COLO829 (cell line): ENCODE measurements at regions not wholly inside any gene's neighbourhood (a gene's known extent, or its start where the extent isn't known, plus 50 kb on each side); places are given as distances from the start of the nearest gene placed in this dataset.
"Not testable (repeated sequence)": the region's sequence is repeated elsewhere in the genome, so short reads cannot be mapped to it uniquely, and the experiment has no call there.

ENCODE experiments used
- DNase-seq: peaks from one replicate; pipeline ENCODE4 v3.0.0; 2012; ENCODE audit warnings: low spot score

DNA sequence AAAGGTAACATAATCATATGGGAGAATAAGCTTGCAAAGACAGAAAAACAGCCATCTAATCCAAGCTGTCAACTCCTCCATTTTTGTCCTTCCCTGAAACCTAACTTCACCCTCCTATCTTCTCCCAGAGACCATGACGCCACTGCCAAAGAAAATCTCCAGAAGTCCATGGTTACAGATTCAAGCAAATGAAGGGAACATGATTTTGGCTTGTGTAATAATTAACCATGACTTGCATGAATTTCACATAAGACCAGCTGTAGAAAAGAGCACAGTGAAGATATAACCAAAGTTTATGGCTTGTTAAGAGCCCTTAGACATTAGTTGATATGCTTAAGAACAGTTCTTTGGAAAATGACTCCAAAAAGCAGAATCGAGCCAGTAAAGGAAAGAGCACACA lies 342.1 kb upstream of the NRSN1 start:
- no peak for DNase-seq

DNA sequence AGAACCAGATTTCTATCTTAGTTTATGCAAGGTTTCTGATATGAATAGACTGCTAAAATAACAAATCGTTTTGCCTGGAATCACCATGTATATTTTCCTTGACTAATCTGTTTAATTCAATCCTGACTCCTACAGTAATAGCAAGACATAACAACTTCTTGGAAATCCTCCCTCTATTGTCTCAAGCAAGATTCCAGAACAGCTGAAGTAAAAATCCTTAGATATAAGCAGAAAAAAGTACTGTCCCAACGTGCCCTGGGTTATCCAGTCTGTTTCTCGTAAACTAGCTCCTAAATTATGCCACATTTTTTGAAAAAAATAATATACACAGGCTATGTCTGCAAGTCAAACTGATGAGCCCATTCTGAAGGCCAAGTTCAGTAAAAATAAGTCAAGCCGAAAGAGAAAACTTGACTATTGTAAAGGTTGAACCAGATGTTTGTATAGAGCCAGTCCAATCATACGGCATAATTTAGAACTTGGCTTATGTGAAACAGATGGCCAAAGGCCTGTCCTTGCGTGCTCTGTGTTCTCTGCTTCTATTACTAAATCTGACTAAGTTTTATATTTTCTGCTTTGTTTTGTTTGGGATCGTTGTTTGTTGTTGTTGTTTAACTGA lies 341.6 kb upstream of the NRSN1 start:
- no peak for DNase-seq

DNA sequence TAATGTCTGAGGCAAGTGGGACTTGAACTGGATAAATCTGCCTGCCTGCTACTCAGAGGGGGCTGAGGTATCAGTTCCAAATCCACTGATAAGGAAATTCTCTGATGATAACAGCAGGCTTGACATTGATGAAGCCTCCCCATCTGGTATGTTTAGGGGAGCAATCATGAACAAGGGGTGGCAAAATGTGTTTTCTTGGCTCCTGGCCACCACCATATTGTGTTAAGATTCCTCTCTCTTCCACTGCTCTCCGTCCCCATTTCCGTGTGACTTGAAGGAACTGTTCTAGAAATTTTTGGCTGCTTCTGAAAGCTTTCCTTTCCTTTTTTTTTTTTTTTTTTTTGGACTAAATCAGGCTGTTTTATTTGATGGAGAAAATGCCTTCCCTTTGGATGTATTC lies 335.3 kb upstream of the NRSN1 start:
- DNase-seq: no peak

DNA sequence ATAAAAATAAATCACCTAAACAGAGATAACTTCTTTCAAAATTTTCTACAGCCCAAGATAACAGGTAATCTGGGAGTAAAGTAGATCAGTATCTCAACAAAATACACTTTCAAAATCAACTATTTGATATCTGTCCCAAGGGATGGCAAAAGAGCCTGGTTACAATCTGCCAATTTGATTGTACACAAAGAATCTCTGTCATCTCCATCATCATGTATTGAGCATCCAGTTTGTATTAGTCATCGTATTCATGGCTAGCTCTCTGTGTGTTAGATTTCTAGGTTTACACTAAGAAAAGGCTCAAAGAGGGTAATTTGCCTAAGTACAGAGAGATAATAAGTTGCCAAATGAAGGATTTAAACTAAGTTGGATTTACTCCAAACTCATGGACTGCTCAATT lies 329.0 kb upstream of the NRSN1 start:
- DNase-seq: peak; percentile 95

DNA sequence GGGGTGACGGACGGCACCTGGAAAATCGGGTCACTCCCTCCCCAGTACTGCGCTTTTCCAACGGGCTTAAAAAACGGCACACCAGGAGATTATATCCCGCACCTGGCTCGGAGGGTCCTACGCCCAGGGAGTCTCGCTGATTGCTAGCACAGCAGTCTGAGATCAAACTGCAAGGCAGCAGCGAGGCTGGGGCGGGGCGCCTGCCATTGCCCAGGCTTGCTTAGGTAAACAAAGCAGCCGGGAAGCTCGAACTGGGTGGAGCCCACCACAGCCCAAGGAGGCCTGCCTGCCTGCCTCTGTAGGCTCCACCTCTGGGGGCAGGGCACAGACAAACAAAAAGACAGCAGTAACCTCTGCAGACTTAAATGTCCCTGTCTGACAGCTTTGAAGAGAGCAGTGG lies 321.7 kb upstream of the NRSN1 start:
- not testable (repeated sequence) for DNase-seq

DNA sequence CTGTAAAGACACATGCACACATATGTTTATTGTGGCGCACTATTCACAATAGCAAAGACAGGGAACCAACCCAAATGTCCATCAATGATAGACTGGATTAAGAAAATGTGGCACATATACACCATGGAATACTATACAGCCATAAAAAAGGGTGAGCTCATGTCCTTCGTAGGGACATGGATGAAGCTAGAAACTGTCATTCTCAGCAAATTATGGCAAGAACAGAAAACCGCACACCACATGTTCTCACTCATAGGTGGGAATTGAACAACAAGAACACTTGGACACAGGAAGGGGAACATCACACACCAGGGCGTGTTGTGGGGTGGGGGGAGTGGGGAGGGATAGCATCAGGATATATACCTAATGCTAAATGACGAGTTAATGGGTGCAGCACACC lies 304.9 kb upstream of the NRSN1 start:
- DNase-seq: not testable (repeated sequence)

DNA sequence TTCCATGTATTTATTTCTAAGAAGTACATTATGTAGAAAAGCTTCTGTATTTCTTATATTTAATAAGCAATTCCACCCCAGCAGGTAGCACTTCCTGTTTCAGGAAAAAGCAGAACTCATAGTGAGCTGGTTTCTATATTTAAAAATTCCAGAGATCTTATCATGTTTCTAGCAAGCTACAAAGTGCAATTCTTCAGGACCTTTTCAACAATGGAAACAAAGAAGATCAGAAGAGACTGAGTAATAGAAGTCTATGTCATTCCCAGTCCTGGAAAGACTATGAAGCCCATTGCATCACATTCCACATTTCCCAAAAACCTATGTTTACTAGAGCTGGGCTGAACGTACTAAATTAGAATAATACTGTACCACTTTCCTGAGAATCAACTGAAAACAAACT lies 302.6 kb upstream of the NRSN1 start:
- DNase-seq: peak; percentile 28

DNA sequence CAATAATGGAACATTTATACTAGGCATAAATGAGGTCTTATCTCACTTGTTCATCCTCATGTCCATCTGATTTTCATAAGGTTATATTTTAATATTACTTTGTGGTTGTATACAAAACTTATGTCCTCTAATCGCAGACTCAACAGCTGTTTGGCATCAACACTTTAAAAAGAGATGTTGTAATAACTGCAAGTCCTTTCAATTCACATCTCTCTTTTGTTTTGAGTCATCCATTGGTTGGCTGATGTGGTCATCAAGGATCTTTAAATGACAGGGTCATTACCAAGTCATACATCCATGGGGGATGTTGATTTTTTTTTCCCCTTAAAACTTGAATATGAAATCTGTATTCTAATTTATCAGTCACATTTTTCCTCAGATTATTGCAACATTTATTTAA lies 299.4 kb upstream of the NRSN1 start:
- DNase-seq: no peak

DNA sequence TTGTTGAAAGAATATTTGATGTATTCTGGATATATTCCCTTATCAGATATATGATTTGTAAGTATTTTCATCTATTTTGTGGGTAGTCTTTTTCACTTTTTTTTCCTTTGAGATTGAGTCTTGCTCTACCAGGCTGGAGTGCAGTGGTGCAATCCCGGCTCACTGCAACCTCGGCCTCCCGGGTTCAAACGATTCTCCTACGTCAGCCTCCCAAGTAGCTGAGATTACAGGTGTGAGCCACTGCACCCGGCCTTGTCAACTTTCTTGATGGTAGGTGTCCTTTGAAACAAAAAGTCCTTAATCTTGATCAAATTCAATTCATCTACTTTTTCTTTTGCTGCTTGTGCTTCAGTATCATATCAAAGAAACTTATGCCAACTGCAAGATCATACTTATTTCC lies 297.2 kb upstream of the NRSN1 start:
- DNase-seq: no peak

DNA sequence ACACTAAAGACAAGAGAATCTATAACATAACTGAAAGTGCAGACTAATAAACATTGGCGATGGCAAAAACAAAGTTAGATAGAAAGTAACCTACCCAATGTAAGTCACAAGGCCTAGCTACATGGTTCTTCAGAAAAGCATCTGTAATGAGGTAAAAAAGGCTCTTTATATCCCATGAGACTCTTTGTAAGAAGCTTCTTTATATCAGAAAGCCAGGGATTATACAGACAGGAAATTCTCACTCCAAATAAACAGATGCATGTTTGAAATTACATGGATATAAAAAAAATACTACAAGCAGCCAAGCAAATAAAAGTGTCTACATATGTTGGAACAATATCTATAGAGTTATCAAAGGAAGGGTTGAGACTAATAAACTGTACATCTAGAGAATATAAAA lies 284.9 kb upstream of the NRSN1 start:
- peak; percentile 50 for DNase-seq

DNA sequence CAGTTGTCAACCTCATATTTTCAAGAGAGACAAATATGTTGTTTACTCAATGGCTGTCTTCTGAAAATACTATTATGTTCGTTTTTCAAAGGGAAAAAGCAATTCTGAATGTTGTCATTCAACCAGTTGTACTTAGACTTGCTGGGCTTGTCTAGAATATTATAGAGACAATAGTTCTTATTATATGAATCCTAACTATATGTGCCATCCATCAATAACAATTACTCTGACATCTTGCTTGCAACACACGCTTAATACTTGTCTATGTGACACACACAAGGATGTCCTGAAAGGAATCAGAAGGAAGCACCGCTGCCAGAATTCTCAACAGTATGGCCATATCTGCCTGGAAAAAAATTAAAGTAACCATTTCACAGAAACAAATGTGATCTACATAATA lies 283.3 kb upstream of the NRSN1 start:
- no peak for DNase-seq

DNA sequence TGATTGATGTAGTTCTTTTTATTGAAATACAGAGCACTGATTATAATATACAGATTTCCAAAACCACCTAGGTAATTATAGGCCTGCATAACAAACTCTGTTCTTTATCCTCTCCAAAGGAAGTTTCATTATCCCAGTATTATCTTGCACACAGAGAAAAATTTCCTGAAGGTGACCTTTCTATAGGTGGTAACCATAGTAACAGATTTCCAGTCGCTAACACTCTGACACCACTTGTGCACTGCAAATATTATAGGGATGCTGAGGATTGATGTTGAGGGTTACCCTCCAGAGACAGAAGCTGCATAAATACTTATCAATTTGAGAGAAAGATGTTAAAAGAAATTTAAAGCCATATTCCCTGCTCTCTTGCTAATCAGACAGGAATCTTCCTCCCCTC lies 274.5 kb upstream of the NRSN1 start:
- DNase-seq: no peak

DNA sequence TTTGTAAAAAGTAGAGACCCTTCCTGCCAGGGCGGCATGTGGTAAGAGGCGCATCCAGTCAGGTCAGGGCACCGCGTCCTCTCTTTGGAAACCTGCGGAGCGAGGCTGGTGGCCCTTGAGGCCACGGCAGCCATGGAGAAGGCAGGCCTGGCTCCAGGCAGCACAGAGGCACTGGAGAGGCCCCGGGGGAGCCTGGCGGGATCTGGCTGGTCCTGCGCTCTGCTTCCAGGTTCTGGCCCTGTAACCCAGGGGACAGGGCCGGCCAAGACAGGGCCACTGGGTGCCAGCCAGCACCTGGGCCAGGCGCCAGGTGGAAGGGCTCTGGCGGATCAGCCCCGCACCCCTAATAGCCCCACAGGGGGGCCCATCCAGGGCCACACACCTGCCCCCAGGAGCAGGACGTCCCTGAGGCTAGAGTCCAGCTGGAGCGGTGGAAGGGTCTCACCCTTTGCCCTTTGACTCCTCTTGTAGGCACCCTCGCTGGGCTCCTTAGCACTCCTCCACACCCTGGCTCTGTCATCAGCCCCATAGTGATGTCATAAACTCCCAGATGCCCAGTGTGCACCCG lies 272.4 kb upstream of the NRSN1 start:
- DNase-seq: not testable (repeated sequence)

DNA sequence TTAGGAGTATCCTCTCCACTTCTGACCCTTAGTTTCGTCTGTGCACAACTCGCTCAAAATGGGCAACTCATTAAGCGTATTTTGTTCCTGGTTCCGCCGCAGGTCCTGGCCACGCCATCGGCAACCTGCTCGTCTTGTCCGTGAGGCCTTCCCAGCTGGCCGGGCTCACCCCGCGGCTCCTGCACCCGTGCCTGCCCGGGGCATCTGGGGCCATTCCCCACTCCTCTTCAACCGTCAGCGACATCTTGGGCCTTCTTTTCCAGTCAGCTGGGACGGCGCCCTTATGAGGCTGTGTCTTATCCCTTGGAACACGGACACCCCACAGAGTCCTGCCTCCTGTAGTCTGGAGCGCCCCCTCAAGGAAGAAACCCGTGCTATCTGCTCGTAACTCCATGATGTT lies 271.9 kb upstream of the NRSN1 start:
- not testable (repeated sequence) for DNase-seq

DNA sequence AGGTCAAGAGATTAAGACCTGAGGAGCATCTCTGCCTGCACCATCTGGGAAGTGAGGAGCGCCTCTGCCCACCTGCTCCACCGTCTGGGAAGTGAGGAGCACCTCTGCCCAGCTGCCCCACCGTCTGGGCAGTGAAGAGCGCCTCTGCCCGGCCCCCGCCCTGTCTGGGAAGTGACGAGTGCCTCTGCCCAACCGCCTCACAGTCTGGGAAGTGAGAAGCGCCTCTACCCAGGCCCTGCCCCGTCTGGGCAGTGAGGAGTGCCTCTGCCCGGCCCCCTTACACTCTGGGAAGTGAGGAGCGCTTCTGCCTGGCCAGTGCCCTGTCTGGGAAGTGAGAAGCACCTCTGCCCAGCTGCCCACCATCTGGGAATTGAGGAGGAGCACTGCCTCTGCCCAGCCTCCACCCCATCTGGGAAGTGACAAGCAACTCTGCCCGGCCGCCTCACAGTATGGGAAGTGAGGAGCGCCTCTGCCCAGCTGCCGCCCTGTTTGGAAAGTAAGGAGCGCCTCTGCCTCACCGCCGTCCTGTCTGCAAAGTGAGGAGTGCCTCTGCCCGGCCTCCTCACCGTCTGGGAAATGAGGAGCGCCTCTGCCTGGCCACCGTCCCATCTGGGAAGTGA lies 270.4 kb upstream of the NRSN1 start:
- DNase-seq: no peak

DNA sequence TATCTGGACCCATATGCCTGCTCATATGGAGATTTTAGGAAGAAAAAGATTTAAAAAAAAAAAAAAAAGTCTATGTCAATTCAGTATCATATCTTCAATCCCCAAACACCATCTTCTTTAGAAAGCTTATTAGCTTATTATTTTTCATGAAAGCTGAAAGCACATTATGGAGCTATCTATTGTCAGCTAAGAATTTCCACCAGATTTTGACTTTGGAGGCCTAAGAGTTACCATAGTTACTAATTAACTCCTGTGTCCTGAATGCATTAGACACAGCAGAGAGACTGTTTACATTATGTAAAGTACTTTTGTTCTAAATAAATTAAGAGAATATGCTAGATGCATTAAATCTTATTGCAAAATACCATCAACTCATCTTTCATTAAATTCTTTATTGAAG lies 255.5 kb upstream of the NRSN1 start:
- DNase-seq: no peak

DNA sequence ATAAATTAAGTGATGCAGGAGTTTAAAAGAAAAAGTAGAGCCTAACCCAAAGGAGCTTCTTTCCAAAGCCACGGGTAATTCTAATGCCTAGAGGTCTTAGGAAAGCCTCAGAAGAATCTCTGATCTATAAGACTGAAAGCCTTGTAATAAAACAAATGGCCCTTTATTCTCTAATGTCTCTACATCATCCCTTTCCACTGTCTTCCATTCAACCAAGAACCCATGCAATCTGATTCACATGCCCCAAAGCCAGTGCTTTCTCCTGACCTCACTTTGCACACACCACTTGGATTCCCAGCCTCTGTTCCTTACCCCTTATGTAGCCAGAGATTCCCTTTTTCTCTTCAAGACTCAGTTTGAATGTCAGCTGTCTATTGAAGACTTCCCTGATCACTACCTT lies 252.9 kb upstream of the NRSN1 start:
- DNase-seq: peak; percentile 58

DNA sequence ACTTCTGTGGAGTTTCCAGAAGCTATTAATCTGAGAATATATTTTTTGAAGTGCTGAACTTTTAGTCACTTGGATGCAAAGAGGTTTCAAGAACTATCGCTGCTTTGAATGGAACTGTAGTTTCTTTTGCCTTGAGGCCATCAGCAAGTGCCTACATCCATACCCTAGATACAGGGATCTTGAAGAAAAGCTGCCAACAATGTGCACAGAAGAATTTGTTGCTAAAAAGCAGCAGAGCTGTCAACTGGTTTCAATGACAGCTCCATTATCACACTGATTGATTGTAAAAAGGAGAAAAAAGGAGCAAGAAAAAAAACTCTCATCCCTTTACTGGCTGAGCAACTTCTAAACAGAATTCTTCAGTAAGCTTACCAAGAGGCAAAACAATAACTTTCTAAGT lies 251.0 kb upstream of the NRSN1 start:
- DNase-seq: peak; percentile 43

DNA sequence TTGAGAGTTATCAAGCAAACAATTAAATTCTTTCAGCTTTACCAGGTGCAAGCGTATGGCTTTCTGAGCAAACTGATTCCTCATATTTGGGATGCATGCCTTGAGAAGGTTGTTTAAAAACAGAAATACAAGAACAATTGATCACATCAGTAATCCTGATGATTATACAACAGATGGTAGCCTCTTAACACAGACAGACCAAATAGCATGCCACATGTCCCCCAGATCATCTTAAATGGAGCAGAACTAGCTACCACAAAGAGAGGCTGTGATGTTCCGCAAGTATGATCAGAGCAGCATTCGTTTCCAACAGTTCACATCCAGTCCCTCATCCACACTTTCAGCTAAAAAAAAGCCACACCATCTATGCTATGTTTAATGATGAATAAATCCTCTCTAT lies 246.2 kb upstream of the NRSN1 start:
- DNase-seq: no peak

DNA sequence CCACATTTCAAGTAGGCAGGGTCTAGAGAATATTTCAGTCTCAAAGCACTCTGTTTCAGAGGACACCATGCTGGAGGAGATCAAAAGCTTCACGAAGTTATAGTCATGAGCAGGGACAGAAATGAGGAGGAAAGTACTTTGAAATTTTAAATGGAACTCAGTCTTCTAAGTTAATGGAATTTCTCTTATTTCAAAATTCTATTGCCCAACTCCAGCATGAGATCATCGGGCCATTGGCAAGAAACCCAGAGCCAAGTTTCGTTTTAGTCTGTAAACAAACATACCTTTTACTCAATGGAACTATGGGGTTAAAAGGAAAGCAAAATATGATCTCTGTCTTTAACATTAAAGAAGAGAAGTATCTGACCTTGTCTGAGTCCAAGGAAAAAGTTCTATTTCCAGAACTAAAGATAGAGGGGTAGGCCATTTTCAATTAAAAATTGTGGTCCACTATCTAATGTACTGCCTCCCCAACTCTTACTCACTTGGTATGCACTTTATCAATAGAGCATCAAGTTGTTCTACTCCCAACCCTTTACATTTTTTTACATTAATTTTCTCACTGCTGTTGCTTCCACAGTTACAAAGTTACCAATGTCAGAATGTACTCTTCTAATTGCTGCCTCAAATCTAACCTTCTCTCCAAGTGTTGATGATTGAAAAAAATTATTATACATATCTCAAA lies 235.3 kb upstream of the NRSN1 start:
- DNase-seq: no peak

DNA sequence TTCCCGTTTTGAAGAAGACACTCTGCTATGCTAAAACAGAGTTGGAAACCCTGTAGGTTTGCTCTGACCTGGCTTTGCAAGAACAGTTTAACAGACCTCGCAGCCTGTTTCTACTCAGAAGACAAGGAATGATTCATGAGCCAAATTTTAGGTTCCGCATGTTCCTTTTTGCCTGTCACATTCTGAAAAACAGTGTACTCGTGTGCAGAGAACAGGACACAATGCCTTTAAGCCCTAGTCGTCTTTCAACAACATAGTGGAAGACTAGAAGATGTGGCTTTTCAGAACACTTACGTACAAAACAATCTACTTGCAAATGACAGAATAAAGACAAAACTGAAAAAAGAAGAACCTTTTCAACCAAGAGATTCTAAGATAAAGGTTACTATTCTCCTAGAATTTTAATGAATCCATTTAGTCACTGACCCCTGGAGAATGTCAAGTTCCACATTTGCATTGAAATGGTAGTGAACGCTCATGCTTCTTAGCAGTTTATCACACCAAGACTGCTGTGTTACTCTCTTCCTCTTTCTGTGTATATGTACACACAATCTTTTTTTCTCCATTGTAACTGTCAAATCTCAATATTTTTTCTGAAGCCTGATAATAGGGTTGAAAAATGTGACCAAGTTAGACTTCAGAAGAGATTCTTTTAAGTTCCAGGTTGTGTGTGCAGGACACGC lies 220.7 kb upstream of the NRSN1 start:
- DNase-seq: no peak

DNA sequence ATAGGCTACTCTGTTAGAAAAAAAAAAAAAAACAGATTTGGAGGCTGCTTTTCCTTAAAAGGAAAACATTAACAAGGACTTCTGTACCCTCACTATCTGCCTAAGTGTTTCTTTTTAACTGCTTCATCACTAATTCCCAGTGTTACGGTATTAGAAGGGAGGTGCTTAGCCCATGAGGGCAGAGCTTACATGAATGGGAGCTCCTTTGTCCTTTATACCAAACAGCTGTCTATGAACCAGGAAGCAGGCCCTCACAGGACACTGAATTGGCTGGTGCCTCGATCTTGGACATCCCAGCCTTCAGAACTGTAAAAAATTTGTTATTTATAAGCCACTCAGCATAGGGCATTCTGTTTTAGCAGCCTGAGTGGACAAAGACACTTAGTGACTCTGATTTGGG lies 215.6 kb upstream of the NRSN1 start:
- DNase-seq: no peak

DNA sequence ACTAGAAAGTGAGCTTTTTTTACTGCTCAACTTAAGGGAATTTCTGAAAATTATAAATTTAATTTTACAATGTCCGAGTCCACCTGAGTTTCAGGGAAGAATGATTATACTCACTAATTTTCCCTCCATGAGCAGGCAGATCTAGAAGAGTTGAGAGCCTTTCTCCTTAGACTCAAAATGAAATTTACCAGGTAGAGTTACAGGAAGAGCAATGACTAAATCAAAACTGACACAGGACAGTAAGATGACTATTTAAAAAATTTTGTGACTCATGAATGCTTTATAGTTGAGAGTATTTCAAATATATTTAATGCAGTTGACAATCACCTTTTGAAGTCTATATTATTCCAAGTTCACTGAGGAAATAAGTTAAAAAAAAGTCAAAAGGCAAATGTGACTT lies 198.1 kb upstream of the NRSN1 start:
- DNase-seq: no peak
